Loucy (cell line): ENCODE measurements at regions not wholly inside any gene's neighbourhood (a gene's known extent, or its start where the extent isn't known, plus 50 kb on each side); places are given as distances from the start of the nearest gene placed in this dataset.

Experiments
- EZH2phosphoT487 ChIP-seq: fragments of 200-600 bp; IDR thresholded peaks from 2 replicates; pipeline ENCODE4 v1.6.1; 2018; ENCODE audit warnings: antibody characterized with exemption, mild to moderate bottlenecking, moderate library complexity, borderline replicate concordance
- TF ChIP-seq, protein P1 (sequence below): fragments of 200-600 bp; sonication (generic); conservative IDR thresholded peaks from 2 replicates; pipeline ENCODE4 v1.5.1; 2014; ENCODE audit warnings: mild to moderate bottlenecking, antibody characterized with exemption, low read length

DNA sequence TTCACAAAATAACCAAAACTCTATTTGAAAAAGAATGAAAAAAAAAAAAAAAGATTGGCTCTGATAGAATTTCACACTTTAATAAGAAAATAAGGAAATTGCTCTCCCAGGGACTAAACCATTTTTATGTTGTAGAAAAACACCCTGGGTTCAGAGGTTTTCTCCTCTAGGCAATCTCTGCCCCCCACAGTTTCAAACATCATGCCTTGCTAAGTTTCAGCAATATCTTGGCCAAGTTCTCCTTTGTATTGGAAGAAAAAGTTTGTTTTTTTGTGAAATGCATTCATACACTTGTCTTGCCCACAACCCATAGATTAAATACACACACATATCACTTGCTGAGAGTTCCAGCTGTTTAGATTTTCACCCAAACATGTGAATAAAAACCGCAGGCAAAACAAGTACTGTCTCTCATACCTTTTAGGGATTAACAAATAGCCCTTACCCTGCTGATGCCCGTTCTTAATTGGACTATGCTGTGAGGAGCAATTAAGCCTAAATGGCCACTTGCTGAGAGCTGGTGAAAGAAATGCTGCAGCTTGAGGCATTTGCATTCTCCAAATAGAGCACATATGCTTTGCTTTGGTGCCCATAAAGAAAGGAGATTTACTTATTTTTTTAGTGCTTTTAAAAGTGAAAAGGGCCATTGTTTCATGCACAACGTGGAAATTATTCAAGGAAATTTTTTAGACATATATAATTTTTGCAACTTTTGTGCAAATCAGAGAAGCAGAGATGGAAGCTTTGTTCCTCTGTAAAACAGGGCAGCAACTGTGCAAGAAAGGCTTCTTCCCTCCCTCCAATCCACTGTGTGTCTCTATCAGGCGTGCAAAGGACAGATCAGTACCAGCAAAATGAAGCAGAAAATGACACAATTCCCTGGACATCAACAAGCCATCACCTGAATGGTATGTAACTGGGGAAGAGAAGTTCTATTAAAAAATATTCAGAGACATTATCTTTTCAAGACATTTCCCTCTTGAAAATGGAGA is 262.4 kb upstream of the KIF2A start:
- TF ChIP-seq, protein P1, sequence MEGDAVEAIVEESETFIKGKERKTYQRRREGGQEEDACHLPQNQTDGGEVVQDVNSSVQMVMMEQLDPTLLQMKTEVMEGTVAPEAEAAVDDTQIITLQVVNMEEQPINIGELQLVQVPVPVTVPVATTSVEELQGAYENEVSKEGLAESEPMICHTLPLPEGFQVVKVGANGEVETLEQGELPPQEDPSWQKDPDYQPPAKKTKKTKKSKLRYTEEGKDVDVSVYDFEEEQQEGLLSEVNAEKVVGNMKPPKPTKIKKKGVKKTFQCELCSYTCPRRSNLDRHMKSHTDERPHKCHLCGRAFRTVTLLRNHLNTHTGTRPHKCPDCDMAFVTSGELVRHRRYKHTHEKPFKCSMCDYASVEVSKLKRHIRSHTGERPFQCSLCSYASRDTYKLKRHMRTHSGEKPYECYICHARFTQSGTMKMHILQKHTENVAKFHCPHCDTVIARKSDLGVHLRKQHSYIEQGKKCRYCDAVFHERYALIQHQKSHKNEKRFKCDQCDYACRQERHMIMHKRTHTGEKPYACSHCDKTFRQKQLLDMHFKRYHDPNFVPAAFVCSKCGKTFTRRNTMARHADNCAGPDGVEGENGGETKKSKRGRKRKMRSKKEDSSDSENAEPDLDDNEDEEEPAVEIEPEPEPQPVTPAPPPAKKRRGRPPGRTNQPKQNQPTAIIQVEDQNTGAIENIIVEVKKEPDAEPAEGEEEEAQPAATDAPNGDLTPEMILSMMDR, result no peak
- TF ChIP-seq EZH2phosphoT487, result no peak
